Sigmoid colon (tissue), 4 donors: ENCODE measurements at regions not wholly inside any gene's neighbourhood (a gene's known extent, or its start where the extent isn't known, plus 50 kb on each side); places are given as distances from the start of the nearest gene placed in this dataset.

Experiments used
- CTCF ChIP-seq, 4 experiments: fragments of 450-650 bp in 3 of 4; fragments of 200-600 bp in 1 of 4; IDR thresholded peaks; one replicate each; pipeline ENCODE4 v1.5.1; 2016 to 2019; ENCODE audit warnings: antibody characterized with exemption in 4 of 4, mild to moderate bottlenecking in 3 of 4, moderate library complexity in 2 of 4
- POLR2A ChIP-seq, 2 donors: fragments of 450-650 bp; IDR thresholded peaks; one replicate each; pipeline ENCODE4 v1.6.1; 2016; ENCODE audit warnings: antibody characterized with exemption in 2 of 2, mild to moderate bottlenecking in 2 of 2, moderate library complexity in 2 of 2
- POLR2AphosphoS5 ChIP-seq, 4 donors: sonication (generic); formaldehyde crosslinking; IDR thresholded peaks; one replicate each; pipeline ENCODE4 v1.6.1; 2017; ENCODE audit warnings: antibody characterized with exemption in 4 of 4

- TF ChIP-seq CTCF (IDR thresholded peaks at IDR 0.05) (no peak), POLR2A (IDR thresholded peaks at IDR 0.05) (no peak), POLR2AphosphoS5 (IDR thresholded peaks at IDR 0.05) (no peak)
These were observed 266.4 kb upstream of the PREP start for GRCh38 chr6:105669232-105669631.
